HG02759 (cell line): ENCODE measurements at regions not wholly inside any gene's neighbourhood (a gene's known extent, or its start where the extent isn't known, plus 50 kb on each side); places are given as distances from the start of the nearest gene placed in this dataset.
A peak's percentile ranks its signal among the peaks of the same experiment; 100 is the strongest.
"Not testable (repeated sequence)": the region's sequence is repeated elsewhere in the genome, so short reads cannot be mapped to it uniquely, and the experiment has no call there.

ENCODE experiments used
- ATAC-seq: cut with Tn5 transposase; IDR thresholded peaks from one replicate; pipeline ENCODE4 v1.9.1; 2021; ENCODE audit warnings: mild to moderate bottlenecking, moderate library complexity; ENCODE audit not compliant: unreplicated experiment

- not testable (repeated sequence) for ATAC-seq
These were observed 92.1 kb upstream of the MSH6 start for GRCh38 chr2:47690706-47691325.

- ATAC-seq, result no peak
These were observed 92.8 kb upstream of the MSH6 start for GRCh38 chr2:47690132-47690531.

- ATAC-seq, result peak; percentile 65
These were observed 93.8 kb upstream of the MSH6 start for GRCh38 chr2:47689118-47689517.

- ATAC-seq, result no peak
These were observed 94.4 kb upstream of the MSH6 start for GRCh38 chr2:47688561-47688960.

- ATAC-seq, result no peak
These were observed 95.1 kb upstream of the MSH6 start for GRCh38 chr2:47687856-47688255.

GRCh38 chr2:47686018-47686417, 96.9 kb upstream of the MSH6 start:
- ATAC-seq, result no peak

- no peak for ATAC-seq
These were observed 100.7 kb upstream of the MSH6 start for GRCh38 chr2:47682216-47682749.

- ATAC-seq, result no peak
These were observed 105.6 kb upstream of the KCNK12 start for GRCh38 chr2:47676261-47676926.

- ATAC-seq, result no peak
These were observed 104.5 kb upstream of the KCNK12 start for GRCh38 chr2:47675196-47675825.

- ATAC-seq, result no peak
These were observed 95.5 kb upstream of the KCNK12 start for GRCh38 chr2:47666332-47666731.

GRCh38 chr2:47664817-47665216, 94.0 kb upstream of the KCNK12 start:
- ATAC-seq, result no peak

GRCh38 chr2:47662552-47662951, 91.8 kb upstream of the KCNK12 start:
- no peak for ATAC-seq

- ATAC-seq, result no peak
These were observed 90.5 kb upstream of the KCNK12 start for GRCh38 chr2:47661310-47661709.

- no peak for ATAC-seq
These were observed 89.4 kb upstream of the KCNK12 start for GRCh38 chr2:47660168-47660567.

- ATAC-seq, result no peak
These were observed 88.0 kb upstream of the KCNK12 start for GRCh38 chr2:47658646-47659320.

GRCh38 chr2:47657886-47658489, 87.2 kb upstream of the KCNK12 start:
- ATAC-seq, result no peak

- no peak for ATAC-seq
These were observed 86.2 kb upstream of the KCNK12 start for GRCh38 chr2:47656715-47657600.

GRCh38 chr2:47655563-47655880, 84.7 kb upstream of the KCNK12 start:
- ATAC-seq, result no peak

- peak; percentile 92 for ATAC-seq
These were observed 84.2 kb upstream of the KCNK12 start for GRCh38 chr2:47654790-47655562.
